SK-N-MC (cell line): ENCODE measurements at regions not wholly inside any gene's neighbourhood (a gene's known extent, or its start where the extent isn't known, plus 50 kb on each side); places are given as distances from the start of the nearest gene placed in this dataset.

ENCODE experiments used
- EZH2 ChIP-seq: fragments of 200-600 bp; sonication (generic); IDR thresholded peaks from one replicate; pipeline ENCODE4 v1.6.1; 2017; ENCODE audit warnings: antibody characterized with exemption
- FOXP2 ChIP-seq: optimal IDR thresholded peaks from 2 replicates; pipeline ENCODE3; 2011; ENCODE audit warnings: mild to moderate bottlenecking, moderate library complexity; ENCODE audit not compliant: insufficient read depth; ENCODE audit errors: extremely low read length, control extremely low read depth
- POLR2AphosphoS5 ChIP-seq: IDR thresholded peaks from 2 replicates; pipeline ENCODE4 v1.6.1; 2012; ENCODE audit warnings: mild to moderate bottlenecking, low read depth, low read length, borderline replicate concordance

DNA sequence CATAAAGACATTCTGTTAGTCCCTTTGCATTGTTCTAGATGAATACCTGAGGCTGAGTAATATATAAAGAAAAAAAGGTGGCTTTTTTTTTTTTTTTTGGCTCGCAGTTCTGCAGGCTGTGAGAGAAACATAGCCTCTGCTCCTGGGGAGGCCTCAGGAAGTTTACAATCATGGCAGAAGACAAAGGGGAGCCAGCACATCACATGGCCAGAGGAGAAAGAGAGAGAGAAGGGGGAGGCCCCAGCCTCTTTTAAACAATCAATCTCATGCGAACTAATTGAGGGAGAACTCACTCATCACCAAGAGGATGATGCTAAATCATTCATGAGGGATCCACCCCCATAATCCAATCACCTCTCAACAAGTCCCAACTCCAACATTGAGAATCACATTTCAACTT lies 364.0 kb upstream of the EPHA5 start:
- TF ChIP-seq POLR2AphosphoS5 (no peak), EZH2 (no peak), FOXP2 (no peak)
